ENCODE measurements at regions not wholly inside any gene's neighbourhood (a gene's known extent, or its start where the extent isn't known, plus 50 kb on each side); places are given as distances from the start of the nearest gene placed in this dataset.

DNA sequence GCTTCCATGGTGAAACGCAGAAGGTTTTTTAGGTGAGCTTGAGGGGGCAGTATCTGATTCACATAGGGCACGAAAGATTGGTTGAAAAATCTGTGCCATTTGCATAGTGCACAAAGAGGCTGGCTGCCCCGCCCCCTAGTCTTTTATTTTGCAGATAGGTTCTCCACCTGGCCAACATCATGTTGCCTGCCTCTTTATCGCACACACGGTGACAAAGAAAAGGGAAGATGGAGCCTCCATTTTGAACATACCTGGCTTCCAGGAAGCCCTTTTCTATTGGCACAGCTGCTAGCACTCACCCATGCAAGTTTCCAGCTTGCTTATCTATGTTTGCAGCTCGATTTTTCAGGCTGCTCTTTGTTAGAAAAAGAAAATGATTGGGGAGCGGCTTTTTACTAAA lies 316.2 kb upstream of the KLHL1 start:
- no peak overlapping the region for H3K27ac Mint-ChIP-seq (ENCODE audit: unreplicated experiment)
- H3K9ac ChIP-seq (ENCODE audit: low read length), result no peak overlapping the region
- H3K4me2 ChIP-seq (ENCODE audit: low read length), result no peak overlapping the region
- H3K79me2 ChIP-seq (ENCODE audit: insufficient read depth, low read length), result no peaks in the 10 kb centered on the region
- H3K4me1 ChIP-seq (ENCODE audit: insufficient read depth, low read length), result no peaks in the 10 kb centered on the region
- H3K4me3 ChIP-seq (ENCODE audit: insufficient read depth, low read depth, low read length), result no peak overlapping the region
- no peaks in the 10 kb centered on the region for H3K36me3 ChIP-seq (ENCODE audit: insufficient read depth, low read length)
- no peak for DNase-seq (ENCODE audit: low read depth)
- H3K9me3 Mint-ChIP-seq (ENCODE audit: unreplicated experiment), result no peaks in the 10 kb centered on the region
- no peaks in the 10 kb centered on the region for H3K27me3 ChIP-seq (ENCODE audit: insufficient read depth, low read length)
- no peak for TF ChIP-seq EZH2 (IDR thresholded peaks at IDR 0.05; ENCODE audit: insufficient read depth, low read length)
- TF ChIP-seq, protein P1, sequence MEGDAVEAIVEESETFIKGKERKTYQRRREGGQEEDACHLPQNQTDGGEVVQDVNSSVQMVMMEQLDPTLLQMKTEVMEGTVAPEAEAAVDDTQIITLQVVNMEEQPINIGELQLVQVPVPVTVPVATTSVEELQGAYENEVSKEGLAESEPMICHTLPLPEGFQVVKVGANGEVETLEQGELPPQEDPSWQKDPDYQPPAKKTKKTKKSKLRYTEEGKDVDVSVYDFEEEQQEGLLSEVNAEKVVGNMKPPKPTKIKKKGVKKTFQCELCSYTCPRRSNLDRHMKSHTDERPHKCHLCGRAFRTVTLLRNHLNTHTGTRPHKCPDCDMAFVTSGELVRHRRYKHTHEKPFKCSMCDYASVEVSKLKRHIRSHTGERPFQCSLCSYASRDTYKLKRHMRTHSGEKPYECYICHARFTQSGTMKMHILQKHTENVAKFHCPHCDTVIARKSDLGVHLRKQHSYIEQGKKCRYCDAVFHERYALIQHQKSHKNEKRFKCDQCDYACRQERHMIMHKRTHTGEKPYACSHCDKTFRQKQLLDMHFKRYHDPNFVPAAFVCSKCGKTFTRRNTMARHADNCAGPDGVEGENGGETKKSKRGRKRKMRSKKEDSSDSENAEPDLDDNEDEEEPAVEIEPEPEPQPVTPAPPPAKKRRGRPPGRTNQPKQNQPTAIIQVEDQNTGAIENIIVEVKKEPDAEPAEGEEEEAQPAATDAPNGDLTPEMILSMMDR (IDR thresholded peaks at IDR 0.05; ENCODE audit: insufficient read depth, low read depth, low read length), result no peak
- no peaks in the 10 kb centered on the region for H3K27me3 Mint-ChIP-seq (ENCODE audit: low read depth, unreplicated experiment)
- H3K27ac ChIP-seq (ENCODE audit: low read depth, low read length), result no peak overlapping the region
- no peaks in the 10 kb centered on the region for H3K36me3 Mint-ChIP-seq (ENCODE audit: low read depth, unreplicated experiment)
- H2AFZ ChIP-seq (ENCODE audit: low read depth, low read length), result no peak overlapping the region
- no peaks in the 10 kb centered on the region for H3K9me3 ChIP-seq (ENCODE audit: insufficient read depth, low read depth, low read length)
- H3K4me3 Mint-ChIP-seq (ENCODE audit: unreplicated experiment), result no peak overlapping the region
- FAIRE-seq, result no peak
- H3K4me1 Mint-ChIP-seq (ENCODE audit: low read depth, unreplicated experiment), result no peaks in the 10 kb centered on the region
- no peaks in the 10 kb centered on the region for H4K20me1 ChIP-seq (ENCODE audit: insufficient read depth, low read length)

DNA sequence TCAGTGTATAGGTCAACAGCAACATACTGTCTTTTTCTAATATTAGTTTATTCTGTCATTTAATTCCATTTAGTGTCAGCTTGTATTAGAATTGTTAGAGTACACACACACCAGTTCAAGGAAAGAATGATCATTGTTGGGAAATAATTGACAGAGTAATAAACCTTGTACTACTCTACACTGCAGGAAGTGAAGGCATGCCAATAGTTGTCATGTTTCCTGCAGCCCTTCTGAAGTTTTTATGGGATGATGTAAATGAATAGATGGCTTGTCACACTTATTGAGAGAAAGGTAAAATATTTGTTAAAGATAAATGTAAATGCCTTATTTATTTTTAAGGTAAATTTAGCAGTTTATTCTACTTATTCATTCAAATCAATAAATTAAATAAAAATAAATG lies 306.9 kb upstream of the KLHL1 start:
- Histone ChIP-seq H3K9me3 (ENCODE audit: insufficient read depth, low read depth, low read length) (no peaks in the 10 kb centered on the region), H3K9ac (ENCODE audit: low read length) (no peak overlapping the region), H3K27ac (ENCODE audit: low read depth, low read length) (no peak overlapping the region), H3K27me3 (ENCODE audit: insufficient read depth, low read length) (no peaks in the 10 kb centered on the region), H3K79me2 (ENCODE audit: insufficient read depth, low read length) (no peaks in the 10 kb centered on the region), H3K4me2 (ENCODE audit: low read length) (no peak overlapping the region), H3K36me3 (ENCODE audit: insufficient read depth, low read length) (no peaks in the 10 kb centered on the region), H3K4me3 (ENCODE audit: insufficient read depth, low read depth, low read length) (no peak overlapping the region), H2AFZ (ENCODE audit: low read depth, low read length) (no peak overlapping the region), H4K20me1 (ENCODE audit: insufficient read depth, low read length) (no peaks in the 10 kb centered on the region), H3K4me1 (ENCODE audit: insufficient read depth, low read length) (no peaks in the 10 kb centered on the region)
- Mint-ChIP-seq H3K9me3 (ENCODE audit: unreplicated experiment) (peaks cover 2% of the 10 kb centered on the region), H3K36me3 (ENCODE audit: low read depth, unreplicated experiment) (no peaks in the 10 kb centered on the region), H3K27ac (ENCODE audit: unreplicated experiment) (no peak overlapping the region), H3K27me3 (ENCODE audit: low read depth, unreplicated experiment) (no peaks in the 10 kb centered on the region), H3K4me3 (ENCODE audit: unreplicated experiment) (no peak overlapping the region), H3K4me1 (ENCODE audit: low read depth, unreplicated experiment) (no peaks in the 10 kb centered on the region)
- DNase-seq (ENCODE audit: low read depth) (no peak), FAIRE-seq (no peak)
- TF ChIP-seq EZH2 (IDR thresholded peaks at IDR 0.05; ENCODE audit: insufficient read depth, low read length), result no peak
- TF ChIP-seq, protein P1 (IDR thresholded peaks at IDR 0.05; ENCODE audit: insufficient read depth, low read depth, low read length), result no peak

DNA sequence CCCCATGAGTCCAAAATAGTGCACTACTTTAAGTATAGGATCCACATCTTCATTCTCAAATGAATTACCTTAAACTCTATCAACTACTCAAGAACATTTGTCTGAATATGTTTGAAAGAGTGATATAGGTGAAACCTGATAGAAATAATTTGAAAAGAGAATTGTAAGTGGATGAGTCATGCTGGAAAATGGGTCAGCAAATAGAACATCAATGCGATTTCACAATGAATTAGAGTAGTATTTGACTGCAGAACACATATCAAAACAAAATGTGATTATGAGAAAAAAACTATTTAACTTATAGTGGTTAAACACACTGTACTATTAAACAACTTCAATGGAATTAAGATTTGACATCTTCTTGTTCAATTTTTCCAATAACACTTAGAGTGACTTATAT lies 300.6 kb upstream of the KLHL1 start:
- Mint-ChIP-seq H3K9me3 (ENCODE audit: unreplicated experiment) (peaks cover 2% of the 10 kb centered on the region), H3K36me3 (ENCODE audit: low read depth, unreplicated experiment) (no peaks in the 10 kb centered on the region), H3K4me3 (ENCODE audit: unreplicated experiment) (no peak overlapping the region), H3K27me3 (ENCODE audit: low read depth, unreplicated experiment) (no peaks in the 10 kb centered on the region), H3K27ac (ENCODE audit: unreplicated experiment) (no peak overlapping the region), H3K4me1 (ENCODE audit: low read depth, unreplicated experiment) (peaks cover 7% of the 10 kb centered on the region)
- H3K27ac ChIP-seq (ENCODE audit: low read depth, low read length), result no peak overlapping the region
- FAIRE-seq, result no peak
- H3K4me1 ChIP-seq (ENCODE audit: insufficient read depth, low read length), result no peaks in the 10 kb centered on the region
- no peaks in the 10 kb centered on the region for H3K9me3 ChIP-seq (ENCODE audit: insufficient read depth, low read depth, low read length)
- H3K9ac ChIP-seq (ENCODE audit: low read length), result no peak overlapping the region
- no peak overlapping the region for H3K4me2 ChIP-seq (ENCODE audit: low read length)
- H3K4me3 ChIP-seq (ENCODE audit: insufficient read depth, low read depth, low read length), result no peak overlapping the region
- no peak for DNase-seq (ENCODE audit: low read depth)
- H4K20me1 ChIP-seq (ENCODE audit: insufficient read depth, low read length), result no peaks in the 10 kb centered on the region
- TF ChIP-seq, protein P1 (IDR thresholded peaks at IDR 0.05; ENCODE audit: insufficient read depth, low read depth, low read length), result no peak
- TF ChIP-seq EZH2 (IDR thresholded peaks at IDR 0.05; ENCODE audit: insufficient read depth, low read length), result no peak
- no peaks in the 10 kb centered on the region for H3K27me3 ChIP-seq (ENCODE audit: insufficient read depth, low read length)
- no peaks in the 10 kb centered on the region for H3K36me3 ChIP-seq (ENCODE audit: insufficient read depth, low read length)
- no peak overlapping the region for H2AFZ ChIP-seq (ENCODE audit: low read depth, low read length)
- H3K79me2 ChIP-seq (ENCODE audit: insufficient read depth, low read length), result no peaks in the 10 kb centered on the region

All from astrocyte (in vitro differentiated cells and primary cell).